ENCODE measurements at regions not wholly inside any gene's neighbourhood (a gene's known extent, or its start where the extent isn't known, plus 50 kb on each side); places are given as distances from the start of the nearest gene placed in this dataset.
A peak's percentile ranks its signal among the peaks of the same experiment; 100 is the strongest.

DNA sequence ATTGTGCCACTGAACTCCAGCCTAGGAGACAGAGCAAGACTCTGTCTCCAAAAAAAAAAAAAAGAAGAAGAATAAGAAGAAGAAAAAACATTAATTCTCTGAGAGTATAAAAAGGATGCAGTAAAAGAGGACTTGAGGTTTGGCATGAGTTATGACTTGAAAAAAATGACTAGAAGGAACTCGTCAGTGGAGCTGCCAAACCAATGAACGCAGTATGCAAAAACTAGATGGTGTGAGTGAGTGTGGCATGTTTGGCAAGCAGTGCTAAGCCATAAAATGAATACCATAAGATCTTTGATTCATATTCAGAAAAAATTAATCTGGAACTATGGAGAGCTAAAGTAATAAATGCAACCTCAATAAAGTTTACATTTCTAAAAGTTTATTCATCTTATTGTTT lies 68.6 kb upstream of the MEOX2 start:
- H3K27me3 ChIP-seq = no peaks in the 10 kb centered on the region
- no peak overlapping the region for H3K4me3 ChIP-seq
- intact Hi-C loops (cut with DNase I; ENCODE audit: low total_unique reads) = no loop called here
- no peaks in the 10 kb centered on the region for H3K36me3 ChIP-seq
- no peak overlapping the region for H3K27ac ChIP-seq
- H3K4me1 ChIP-seq = peaks cover 0 to 37% (median 5%) of the 10 kb centered on the region in 4 donors
- no peaks in the 10 kb centered on the region for H3K9me3 ChIP-seq
- no peak for DNase-seq
- TF ChIP-seq, protein P1, sequence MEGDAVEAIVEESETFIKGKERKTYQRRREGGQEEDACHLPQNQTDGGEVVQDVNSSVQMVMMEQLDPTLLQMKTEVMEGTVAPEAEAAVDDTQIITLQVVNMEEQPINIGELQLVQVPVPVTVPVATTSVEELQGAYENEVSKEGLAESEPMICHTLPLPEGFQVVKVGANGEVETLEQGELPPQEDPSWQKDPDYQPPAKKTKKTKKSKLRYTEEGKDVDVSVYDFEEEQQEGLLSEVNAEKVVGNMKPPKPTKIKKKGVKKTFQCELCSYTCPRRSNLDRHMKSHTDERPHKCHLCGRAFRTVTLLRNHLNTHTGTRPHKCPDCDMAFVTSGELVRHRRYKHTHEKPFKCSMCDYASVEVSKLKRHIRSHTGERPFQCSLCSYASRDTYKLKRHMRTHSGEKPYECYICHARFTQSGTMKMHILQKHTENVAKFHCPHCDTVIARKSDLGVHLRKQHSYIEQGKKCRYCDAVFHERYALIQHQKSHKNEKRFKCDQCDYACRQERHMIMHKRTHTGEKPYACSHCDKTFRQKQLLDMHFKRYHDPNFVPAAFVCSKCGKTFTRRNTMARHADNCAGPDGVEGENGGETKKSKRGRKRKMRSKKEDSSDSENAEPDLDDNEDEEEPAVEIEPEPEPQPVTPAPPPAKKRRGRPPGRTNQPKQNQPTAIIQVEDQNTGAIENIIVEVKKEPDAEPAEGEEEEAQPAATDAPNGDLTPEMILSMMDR (IDR thresholded peaks at IDR 0.05) = no peak

DNA sequence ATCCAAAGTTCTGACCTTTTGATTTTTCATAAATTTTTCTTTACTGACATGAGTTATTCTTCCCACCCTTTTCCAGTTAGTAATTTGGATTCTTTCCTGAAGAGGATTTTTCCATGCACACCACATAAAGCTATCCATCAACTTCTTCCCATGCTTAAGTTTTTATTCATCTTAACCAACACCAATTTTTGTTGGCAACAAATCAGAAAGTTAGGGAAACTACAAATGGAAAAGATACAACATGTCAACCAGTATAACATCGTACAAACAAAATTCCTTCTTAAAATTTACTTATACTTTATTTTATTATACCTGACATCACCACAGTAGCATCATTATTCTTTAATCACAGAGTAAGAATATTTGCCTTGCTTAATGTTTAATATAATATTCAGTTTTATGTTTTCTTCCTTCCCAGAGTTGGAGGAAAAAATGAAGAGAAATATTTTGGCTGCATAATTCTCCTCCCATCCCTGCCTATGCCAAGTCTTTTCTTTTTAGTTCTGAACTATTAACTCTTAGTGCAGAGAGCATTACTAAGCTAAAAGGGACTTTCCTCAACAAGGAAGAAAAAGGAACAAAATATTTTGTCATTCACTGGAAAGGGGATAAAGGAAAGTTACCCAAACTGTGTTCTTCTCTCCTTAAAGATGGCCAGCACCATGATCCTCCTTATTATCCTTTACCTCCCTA lies 67.5 kb upstream of the MEOX2 start:
- H3K9me3 ChIP-seq = no peaks in the 10 kb centered on the region
- no peaks in the 10 kb centered on the region for H3K27me3 ChIP-seq
- no peak for DNase-seq
- TF ChIP-seq, protein P1 (IDR thresholded peaks at IDR 0.05) = no peak
- H3K4me3 ChIP-seq = no peak overlapping the region
- peaks cover 0 to 37% (median 5%) of the 10 kb centered on the region in 4 donors for H3K4me1 ChIP-seq
- intact Hi-C loops (cut with DNase I; ENCODE audit: low total_unique reads) = no loop called here
- no peaks in the 10 kb centered on the region for H3K36me3 ChIP-seq
- H3K27ac ChIP-seq = no peak overlapping the region

DNA sequence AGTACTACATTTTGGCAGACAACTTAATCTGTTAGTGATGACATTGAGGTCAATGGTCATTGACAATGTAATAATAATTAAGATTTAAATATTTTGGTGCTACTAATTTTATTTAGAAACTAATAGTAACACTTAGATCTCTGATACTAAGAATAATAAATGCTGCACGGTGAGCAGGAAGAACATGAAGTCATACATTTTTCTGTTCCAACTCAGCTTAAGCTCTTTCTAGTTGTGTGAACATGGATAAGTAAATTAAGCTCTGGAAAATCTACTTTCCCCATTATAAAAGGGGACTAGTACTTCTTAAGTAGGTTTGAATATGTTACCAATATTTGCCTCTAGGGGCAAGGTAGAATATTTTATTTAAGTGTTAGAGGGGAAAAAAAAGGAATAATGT lies 65.9 kb upstream of the MEOX2 start:
- H3K36me3 ChIP-seq = no peaks in the 10 kb centered on the region
- H3K27ac ChIP-seq = peak overlapping the region in 1 of 2 donors; percentile 39
- TF ChIP-seq, protein P1 (IDR thresholded peaks at IDR 0.05) = no peak
- no peak for DNase-seq
- H3K4me1 ChIP-seq = peaks cover 0 to 47% (median 5%) of the 10 kb centered on the region in 4 donors
- H3K9me3 ChIP-seq = no peaks in the 10 kb centered on the region
- H3K27me3 ChIP-seq = no peaks in the 10 kb centered on the region
- no peak overlapping the region for H3K4me3 ChIP-seq
- intact Hi-C loops (cut with DNase I; ENCODE audit: low total_unique reads) = no loop called here

DNA sequence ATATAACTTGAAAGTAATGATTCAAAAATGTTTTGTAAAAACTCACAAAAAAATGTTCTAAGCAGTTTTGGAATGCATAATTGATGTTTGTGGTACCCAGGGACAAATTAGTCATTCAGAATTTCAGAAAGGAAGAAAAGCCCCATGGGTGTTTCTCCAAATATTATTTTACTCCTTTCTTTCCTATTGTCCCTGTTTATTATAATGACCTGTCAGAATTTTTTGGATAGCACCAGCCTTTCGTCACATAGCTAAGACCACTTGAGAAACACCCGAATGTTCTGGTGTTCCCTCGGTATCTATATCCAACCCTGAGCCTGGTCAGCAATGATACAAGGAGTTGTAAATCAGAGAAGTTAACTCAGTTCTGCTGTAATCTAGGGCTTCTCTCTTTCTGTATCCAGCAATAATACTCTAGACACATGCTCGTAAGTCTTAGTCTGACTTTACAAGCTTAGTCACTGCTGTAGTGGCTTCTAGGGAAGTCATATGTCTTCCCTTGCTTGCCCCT lies 64.8 kb upstream of the MEOX2 start:
- Histone ChIP-seq H3K27ac (peak overlapping the region; percentile 10 to 39), H3K36me3 (no peaks in the 10 kb centered on the region), H3K9me3 (no peaks in the 10 kb centered on the region), H3K4me1 (peaks cover 0 to 51% (median 7%) of the 10 kb centered on the region in 4 donors), H3K4me3 (no peak overlapping the region), H3K27me3 (no peaks in the 10 kb centered on the region)
- DNase-seq = no peak
- TF ChIP-seq, protein P1 (IDR thresholded peaks at IDR 0.05) = no peak
- intact Hi-C loops (cut with DNase I; ENCODE audit: low total_unique reads) = no loop called here

GRCh38 chr7:15750727-15751126 lies 64.2 kb upstream of the MEOX2 start:
- intact Hi-C loops (cut with DNase I; ENCODE audit: low total_unique reads) = no loop called here
- no peaks in the 10 kb centered on the region for H3K27me3 ChIP-seq
- no peaks in the 10 kb centered on the region for H3K36me3 ChIP-seq
- H3K4me3 ChIP-seq = no peak overlapping the region
- TF ChIP-seq, protein P1 (IDR thresholded peaks at IDR 0.05) = no peak
- no peak overlapping the region for H3K27ac ChIP-seq
- DNase-seq = no peak
- no peaks in the 10 kb centered on the region for H3K9me3 ChIP-seq
- peaks cover 0 to 51% (median 7%) of the 10 kb centered on the region in 4 donors for H3K4me1 ChIP-seq

Measured in tibial artery (tissue), 4 donors.